ENCODE measurements at regions not wholly inside any gene's neighbourhood (a gene's known extent, or its start where the extent isn't known, plus 50 kb on each side); places are given as distances from the start of the nearest gene placed in this dataset.
A peak's percentile ranks its signal among the peaks of the same experiment; 100 is the strongest.

- Mint-ChIP-seq H3K27ac (no peak overlapping the region), H3K4me3 (no peak overlapping the region), H3K4me1 (peaks cover 23% of the 10 kb centered on the region), H3K27me3 (ENCODE audit: insufficient read depth, low read depth, poor library complexity) (peaks cover 20% of the 10 kb centered on the region), H3K36me3 (ENCODE audit: low read depth) (no peaks in the 10 kb centered on the region), H3K9me3 (no peaks in the 10 kb centered on the region)
- Histone ChIP-seq H3K4me1 (ENCODE audit: insufficient read depth) (peaks cover 2% of the 10 kb centered on the region; the same call in 1 of the 2 replicates), H3K4me3 (no peak overlapping the region), H4K20me1 (replicated peaks; ENCODE audit: insufficient read depth) (no peaks in the 10 kb centered on the region; the same call in 1 of the 2 replicates), H3K79me2 (replicated peaks; ENCODE audit: insufficient read depth) (no peaks in the 10 kb centered on the region), H3K9me2 (ENCODE audit: insufficient read depth) (no peaks in the 10 kb centered on the region), H3K27me3 (ENCODE audit: insufficient read depth) (peaks cover 20% of the 10 kb centered on the region), H2AFZ (0 out of 2 replicates have a peak overlapping the region, but pooled peaks have one; percentile 43), H3K4me2 (no peak overlapping the region), H3K36me3 (ENCODE audit: insufficient read depth) (no peaks in the 10 kb centered on the region), H3K27ac (ENCODE audit: low read depth) (no peak overlapping the region), H3F3A (replicated peaks; ENCODE audit: low read depth) (no peaks in the 10 kb centered on the region)
- DNase-seq (ENCODE audit: low spot score), result no peak
- TF ChIP-seq CREB1 (CRISPR knock-in tag; IDR thresholded peaks at IDR 0.05; ENCODE audit: low read depth), result no peak
- no peak for TF ChIP-seq ZNF114 (CRISPR knock-in tag; IDR thresholded peaks at IDR 0.05)
- no peak for TF ChIP-seq STAT1 (IDR thresholded peaks at IDR 0.05; ENCODE audit: unreplicated experiment)
- no peak for TF ChIP-seq POLR2AphosphoS5 (IDR thresholded peaks at IDR 0.05; ENCODE audit: low read depth)
- no peak for TF ChIP-seq ETS1 (IDR thresholded peaks at IDR 0.05)
- ATAC-seq, result no peak
Observed at GRCh38 chr11:115653926-115654325, 149.7 kb upstream of the CADM1 start.

- peaks cover 16% of the 10 kb centered on the region for H3K27me3 Mint-ChIP-seq (ENCODE audit: insufficient read depth, low read depth, poor library complexity)
- no peaks in the 10 kb centered on the region for H3K9me2 ChIP-seq (ENCODE audit: insufficient read depth)
- H3F3A ChIP-seq (replicated peaks; ENCODE audit: low read depth), result no peaks in the 10 kb centered on the region
- no peaks in the 10 kb centered on the region for H3K9me3 Mint-ChIP-seq
- peaks cover 12% of the 10 kb centered on the region for H3K27me3 ChIP-seq (ENCODE audit: insufficient read depth)
- no peak overlapping the region for H3K4me3 ChIP-seq
- peaks cover 23% of the 10 kb centered on the region for H3K4me1 Mint-ChIP-seq
- H2AFZ ChIP-seq, result no peak overlapping the region
- no peak overlapping the region for H3K27ac ChIP-seq (ENCODE audit: low read depth)
- no peaks in the 10 kb centered on the region for H3K4me1 ChIP-seq (ENCODE audit: insufficient read depth)
- no peaks in the 10 kb centered on the region for H3K36me3 ChIP-seq (ENCODE audit: insufficient read depth)
- H3K27ac Mint-ChIP-seq, result no peak overlapping the region
- no peak overlapping the region for H3K4me2 ChIP-seq
- ATAC-seq (no peak), DNase-seq (ENCODE audit: low spot score) (no peak)
- H3K36me3 Mint-ChIP-seq (ENCODE audit: low read depth), result no peaks in the 10 kb centered on the region
- H3K79me2 ChIP-seq (replicated peaks; ENCODE audit: insufficient read depth), result no peaks in the 10 kb centered on the region
- no peak overlapping the region for H3K4me3 Mint-ChIP-seq
- no peaks in the 10 kb centered on the region; the same call in 1 of the 2 replicates for H4K20me1 ChIP-seq (replicated peaks; ENCODE audit: insufficient read depth)
- no peak for TF ChIP-seq ETS1 (IDR thresholded peaks at IDR 0.05)
- TF ChIP-seq ZNF462 (CRISPR knock-in tag; IDR thresholded peaks at IDR 0.05), result no peak
- no peak for TF ChIP-seq ZNF114 (CRISPR knock-in tag; IDR thresholded peaks at IDR 0.05)
- TF ChIP-seq CTCF (conservative IDR thresholded peaks at IDR 0.05; ENCODE audit: low read depth in 2 of 2), result no peak
- TF ChIP-seq NANOG (IDR thresholded peaks at IDR 0.05; ENCODE audit: borderline replicate concordance), result no peak
- no peak for TF ChIP-seq ZNF331 (CRISPR knock-in tag; IDR thresholded peaks at IDR 0.05; ENCODE audit: low read depth)
- TF ChIP-seq JUNB (IDR thresholded peaks at IDR 0.05; ENCODE audit: unreplicated experiment), result no peak
- TF ChIP-seq EZH2 (IDR thresholded peaks at IDR 0.05; ENCODE audit: low read depth, unreplicated experiment), result no peak
- no peak for TF ChIP-seq POLR2AphosphoS5 (IDR thresholded peaks at IDR 0.05; ENCODE audit: low read depth)
Observed at GRCh38 chr11:115653076-115653475, 148.9 kb upstream of the CADM1 start.
